ENCODE measurements at regions not wholly inside any gene's neighbourhood (a gene's known extent, or its start where the extent isn't known, plus 50 kb on each side); places are given as distances from the start of the nearest gene placed in this dataset.
"Not testable (repeated sequence)": the region's sequence is repeated elsewhere in the genome, so short reads cannot be mapped to it uniquely, and the experiment has no call there.

DNA sequence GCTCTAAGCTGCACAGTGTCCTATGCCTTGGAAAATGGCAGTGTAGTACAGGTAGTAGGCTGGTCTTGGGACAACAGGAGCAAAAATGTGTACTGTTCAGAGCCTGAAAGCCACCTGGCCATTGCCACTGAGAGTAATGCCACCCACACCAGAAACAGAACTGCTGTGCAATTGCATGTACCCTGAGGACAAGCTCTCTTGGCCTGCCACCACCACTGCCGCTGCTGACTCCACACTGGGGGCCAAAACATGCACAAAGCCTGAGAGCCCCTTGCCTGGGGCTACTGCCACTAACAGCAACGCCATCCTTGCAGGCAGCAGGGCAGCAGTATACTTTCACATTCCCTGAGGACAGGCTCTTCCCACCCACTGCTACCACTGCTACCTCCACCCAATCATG is 251.9 kb upstream of the CDH12 start:
- no peak for DNase-seq (ENCODE audit: low spot score)
- Histone ChIP-seq H3K4me3 (ENCODE audit: low read depth, low read length, poor library complexity, severe bottlenecking) (no peak overlapping the region), H3K4me1 (ENCODE audit: insufficient read depth, low read length, poor library complexity, severe bottlenecking) (no peaks in the 10 kb centered on the region), H3K27me3 (replicated peaks; ENCODE audit: insufficient read depth, low read depth, low read length, poor library complexity) (no peaks in the 10 kb centered on the region), H3K9me3 (ENCODE audit: low read depth, low read length, poor library complexity, severe bottlenecking) (no peaks in the 10 kb centered on the region), H3K36me3 (ENCODE audit: insufficient read depth, low read length, poor library complexity, severe bottlenecking) (no peaks in the 10 kb centered on the region), H3K27ac (ENCODE audit: low read depth, low read length, poor library complexity, severe bottlenecking) (no peak overlapping the region)
- intact Hi-C loops (cut with micrococcal nuclease; ENCODE audit: unreplicated experiment): no loop called here
- BruUV-seq (replicated peaks): no TSS peak
- ChIA-PET CTCF (no interaction called here), POLR2A (ENCODE audit: low non-redundant PET) (no interaction called here)
- TF ChIP-seq EZH2 (IDR thresholded peaks at IDR 0.05; ENCODE audit: borderline replicate concordance, low read depth, low read length, poor library complexity, severe bottlenecking): no peak
- TF ChIP-seq, protein P1, sequence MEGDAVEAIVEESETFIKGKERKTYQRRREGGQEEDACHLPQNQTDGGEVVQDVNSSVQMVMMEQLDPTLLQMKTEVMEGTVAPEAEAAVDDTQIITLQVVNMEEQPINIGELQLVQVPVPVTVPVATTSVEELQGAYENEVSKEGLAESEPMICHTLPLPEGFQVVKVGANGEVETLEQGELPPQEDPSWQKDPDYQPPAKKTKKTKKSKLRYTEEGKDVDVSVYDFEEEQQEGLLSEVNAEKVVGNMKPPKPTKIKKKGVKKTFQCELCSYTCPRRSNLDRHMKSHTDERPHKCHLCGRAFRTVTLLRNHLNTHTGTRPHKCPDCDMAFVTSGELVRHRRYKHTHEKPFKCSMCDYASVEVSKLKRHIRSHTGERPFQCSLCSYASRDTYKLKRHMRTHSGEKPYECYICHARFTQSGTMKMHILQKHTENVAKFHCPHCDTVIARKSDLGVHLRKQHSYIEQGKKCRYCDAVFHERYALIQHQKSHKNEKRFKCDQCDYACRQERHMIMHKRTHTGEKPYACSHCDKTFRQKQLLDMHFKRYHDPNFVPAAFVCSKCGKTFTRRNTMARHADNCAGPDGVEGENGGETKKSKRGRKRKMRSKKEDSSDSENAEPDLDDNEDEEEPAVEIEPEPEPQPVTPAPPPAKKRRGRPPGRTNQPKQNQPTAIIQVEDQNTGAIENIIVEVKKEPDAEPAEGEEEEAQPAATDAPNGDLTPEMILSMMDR (conservative IDR thresholded peaks at IDR 0.05; ENCODE audit: low read depth, low read length): no peak

DNA sequence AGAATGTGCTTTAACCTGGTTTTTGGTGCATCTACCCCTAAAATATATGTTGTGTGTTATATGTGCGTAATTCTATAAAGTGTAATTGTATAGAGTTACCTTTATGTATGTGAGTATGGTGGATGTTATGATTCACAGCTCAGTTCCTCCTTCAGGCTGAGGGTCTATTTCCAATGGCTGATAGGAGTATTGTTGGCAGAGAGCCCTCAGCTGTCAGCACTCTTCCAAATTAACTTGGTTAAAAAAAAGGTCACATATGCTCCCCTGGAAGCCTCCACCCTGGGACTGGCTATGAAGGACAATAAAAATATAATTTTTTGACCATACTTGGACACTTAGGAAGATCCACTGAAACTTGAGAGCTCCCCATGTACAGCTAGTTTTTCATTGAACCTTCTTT is 250.4 kb upstream of the CDH12 start:
- intact Hi-C loops (cut with micrococcal nuclease; ENCODE audit: unreplicated experiment): no loop called here
- H3K9me3 ChIP-seq (ENCODE audit: low read depth, low read length, poor library complexity, severe bottlenecking): no peaks in the 10 kb centered on the region
- POLR2A ChIA-PET (ENCODE audit: low non-redundant PET): no interaction called here
- no peak for TF ChIP-seq EZH2 (IDR thresholded peaks at IDR 0.05; ENCODE audit: borderline replicate concordance, low read depth, low read length, poor library complexity, severe bottlenecking)
- TF ChIP-seq, protein P1 (conservative IDR thresholded peaks at IDR 0.05; ENCODE audit: low read depth, low read length): no peak
- no peak overlapping the region for H3K27ac ChIP-seq (ENCODE audit: low read depth, low read length, poor library complexity, severe bottlenecking)
- H3K27me3 ChIP-seq (replicated peaks; ENCODE audit: insufficient read depth, low read depth, low read length, poor library complexity): no peaks in the 10 kb centered on the region
- no peak for DNase-seq (ENCODE audit: low spot score)
- H3K36me3 ChIP-seq (ENCODE audit: insufficient read depth, low read length, poor library complexity, severe bottlenecking): no peaks in the 10 kb centered on the region
- no TSS peak for BruUV-seq (replicated peaks)
- H3K4me1 ChIP-seq (ENCODE audit: insufficient read depth, low read length, poor library complexity, severe bottlenecking): no peaks in the 10 kb centered on the region
- CTCF ChIA-PET: no interaction called here
- H3K4me3 ChIP-seq (ENCODE audit: low read depth, low read length, poor library complexity, severe bottlenecking): no peak overlapping the region

DNA sequence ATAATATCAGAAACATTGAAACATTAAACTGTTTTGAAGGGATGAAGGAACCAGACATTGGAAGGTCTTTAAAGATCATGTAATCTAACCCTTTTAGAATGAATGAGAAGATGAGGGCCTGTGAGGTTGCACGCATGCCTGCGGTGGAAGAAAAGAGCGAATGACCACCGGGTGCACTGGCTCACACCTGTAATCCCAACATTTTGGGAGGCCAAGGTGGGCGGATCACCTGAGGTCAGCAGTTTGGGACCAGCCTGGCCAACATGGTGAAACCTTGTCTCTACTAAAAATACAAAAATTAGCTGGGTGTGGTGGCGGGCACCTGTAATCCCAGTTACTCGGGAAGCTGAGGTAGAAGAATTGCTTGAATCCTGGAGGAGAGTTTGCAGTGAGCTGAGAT is 242.3 kb upstream of the CDH12 start:
- H3K27ac ChIP-seq (ENCODE audit: low read depth, low read length, poor library complexity, severe bottlenecking); POLR2A ChIA-PET (ENCODE audit: low non-redundant PET); H3K4me1 ChIP-seq (ENCODE audit: insufficient read depth, low read length, poor library complexity, severe bottlenecking); BruUV-seq (replicated peaks); CTCF ChIA-PET; DNase-seq (ENCODE audit: low spot score); H3K4me3 ChIP-seq (ENCODE audit: low read depth, low read length, poor library complexity, severe bottlenecking); H3K27me3 ChIP-seq (replicated peaks; ENCODE audit: insufficient read depth, low read depth, low read length, poor library complexity); intact Hi-C loops (cut with micrococcal nuclease; ENCODE audit: unreplicated experiment); H3K36me3 ChIP-seq (ENCODE audit: insufficient read depth, low read length, poor library complexity, severe bottlenecking); H3K9me3 ChIP-seq (ENCODE audit: low read depth, low read length, poor library complexity, severe bottlenecking): not testable (repeated sequence)

DNA sequence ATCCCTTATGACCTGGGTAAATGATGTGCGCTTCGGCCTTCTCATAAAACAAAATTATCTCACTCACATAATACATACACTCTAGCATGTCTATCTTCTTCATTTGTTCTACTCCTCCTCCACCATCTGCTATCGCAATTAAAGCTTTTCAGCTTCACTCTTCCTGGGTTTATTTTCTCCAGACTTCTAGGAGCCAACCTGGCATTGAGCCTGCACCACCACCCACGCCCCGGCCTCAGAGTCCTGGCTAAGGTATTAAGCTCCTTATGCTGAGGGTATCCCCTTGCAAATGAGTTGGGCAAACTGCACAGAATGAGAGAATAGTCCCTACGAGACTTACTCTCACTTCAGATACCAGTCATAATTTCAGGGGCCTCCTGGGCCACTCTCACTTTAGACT is 236.1 kb upstream of the CDH12 start:
- POLR2A ChIA-PET (ENCODE audit: low non-redundant PET): no interaction called here
- intact Hi-C loops (cut with micrococcal nuclease; ENCODE audit: unreplicated experiment): no loop called here
- Histone ChIP-seq H3K36me3 (ENCODE audit: insufficient read depth, low read length, poor library complexity, severe bottlenecking) (no peaks in the 10 kb centered on the region), H3K27ac (ENCODE audit: low read depth, low read length, poor library complexity, severe bottlenecking) (no peak overlapping the region), H3K27me3 (replicated peaks; ENCODE audit: insufficient read depth, low read depth, low read length, poor library complexity) (no peaks in the 10 kb centered on the region), H3K4me3 (ENCODE audit: low read depth, low read length, poor library complexity, severe bottlenecking) (no peak overlapping the region), H3K9me3 (ENCODE audit: low read depth, low read length, poor library complexity, severe bottlenecking) (no peaks in the 10 kb centered on the region), H3K4me1 (ENCODE audit: insufficient read depth, low read length, poor library complexity, severe bottlenecking) (no peaks in the 10 kb centered on the region)
- no TSS peak for BruUV-seq (replicated peaks)
- no peak for TF ChIP-seq EZH2 (IDR thresholded peaks at IDR 0.05; ENCODE audit: borderline replicate concordance, low read depth, low read length, poor library complexity, severe bottlenecking)
- TF ChIP-seq, protein P1 (conservative IDR thresholded peaks at IDR 0.05; ENCODE audit: low read depth, low read length): no peak
- no peak for DNase-seq (ENCODE audit: low spot score)
- CTCF ChIA-PET: interaction anchor here (0.6 kb wide), 1 partner anchor 417 kb away, joined by 4 read pairs; no protein-coding TSS in a partner anchor
